Astrocyte of the cerebellum (primary cell): ENCODE measurements at regions not wholly inside any gene's neighbourhood (a gene's known extent, or its start where the extent isn't known, plus 50 kb on each side); places are given as distances from the start of the nearest gene placed in this dataset.
A peak's percentile ranks its signal among the peaks of the same experiment; 100 is the strongest.
"Not testable (repeated sequence)": the region's sequence is repeated elsewhere in the genome, so short reads cannot be mapped to it uniquely, and the experiment has no call there.

Experiments
- DNase-seq: peaks from one replicate; pipeline ENCODE4 v3.0.0-alpha.2; 2011; ENCODE audit warnings: low read depth
- H3K4me3 ChIP-seq: 2 replicates; pipeline ENCODE4 v1.5.1; 2011; ENCODE audit warnings: mild to moderate bottlenecking, low read depth, low read length, moderate library complexity
- CTCF ChIP-seq: IDR thresholded peaks from 2 replicates; pipeline ENCODE4 v1.5.1; 2012; ENCODE audit warnings: low read length, low read depth, moderate library complexity, mild to moderate bottlenecking; ENCODE audit errors: missing control alignments
- in situ Hi-C: cut with HindIII; loops from 2 replicates; pipeline ENCODE4 v1.10.0; 2017; ENCODE audit warnings: low sequenced_read_pairs

GRCh38 chr6:133132466-133132971 is 108.6 kb upstream of the EYA4 start:
- no peak for DNase-seq
- H3K4me3 ChIP-seq = no peak overlapping the region
- in situ Hi-C loops = no loop called here
- no peak for TF ChIP-seq CTCF

- H3K4me3 ChIP-seq = no peak overlapping the region
- peak; percentile 59 for DNase-seq
- in situ Hi-C loops = no loop called here
- no peak for TF ChIP-seq CTCF
These were observed 104.8 kb upstream of the EYA4 start for GRCh38 chr6:133136177-133136880.

DNA sequence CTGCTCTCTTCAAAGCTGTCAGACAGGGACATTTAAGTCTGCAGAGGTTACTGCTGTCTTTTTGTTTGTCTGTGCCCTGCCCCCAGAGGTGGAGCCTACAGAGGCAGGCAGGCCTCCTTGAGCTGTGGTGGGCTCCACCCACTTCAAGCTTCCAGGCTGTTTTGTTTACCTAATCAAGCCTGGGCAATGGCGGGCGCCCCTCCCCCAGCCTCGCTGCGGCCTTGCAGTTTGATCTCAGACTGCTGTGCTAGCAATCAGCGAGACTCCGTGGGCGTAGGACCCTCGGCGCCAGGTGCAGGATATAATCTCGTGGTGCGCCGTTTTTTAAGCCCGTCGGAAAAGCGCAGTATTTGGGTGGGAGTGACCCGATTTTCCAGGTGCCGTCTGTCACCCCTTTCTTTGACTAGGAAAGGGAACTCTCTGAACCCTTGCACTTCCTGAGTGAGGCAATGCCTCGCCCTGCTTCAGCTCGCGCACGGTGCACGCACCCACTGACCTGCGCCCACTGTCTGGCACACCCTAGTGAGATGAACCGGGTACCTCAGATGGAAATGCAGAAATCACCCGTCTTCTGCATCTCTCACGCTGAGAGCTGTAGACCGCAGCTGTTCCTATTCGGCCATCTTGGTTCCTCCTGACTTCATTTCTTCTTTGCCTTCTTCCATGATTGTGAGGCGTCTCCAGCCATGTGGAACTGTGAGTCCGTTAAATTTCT is 93.5 kb upstream of the EYA4 start:
- H3K4me3 ChIP-seq, DNase-seq, in situ Hi-C loops: not testable (repeated sequence)

- DNase-seq = no peak
- in situ Hi-C loops = no loop called here
- H3K4me3 ChIP-seq = no peak overlapping the region
- TF ChIP-seq CTCF = no peak
These were observed 84.5 kb upstream of the EYA4 start for GRCh38 chr6:133156689-133157088.

- TF ChIP-seq CTCF = no peak
- in situ Hi-C loops = no loop called here
- DNase-seq = no peak
- H3K4me3 ChIP-seq = no peak overlapping the region
These were observed 83.2 kb upstream of the EYA4 start for GRCh38 chr6:133157995-133158394.

GRCh38 chr6:133159255-133159795 is 81.8 kb upstream of the EYA4 start:
- in situ Hi-C loops = no loop called here
- TF ChIP-seq CTCF = no peak
- H3K4me3 ChIP-seq = no peak overlapping the region
- DNase-seq = no peak

DNA sequence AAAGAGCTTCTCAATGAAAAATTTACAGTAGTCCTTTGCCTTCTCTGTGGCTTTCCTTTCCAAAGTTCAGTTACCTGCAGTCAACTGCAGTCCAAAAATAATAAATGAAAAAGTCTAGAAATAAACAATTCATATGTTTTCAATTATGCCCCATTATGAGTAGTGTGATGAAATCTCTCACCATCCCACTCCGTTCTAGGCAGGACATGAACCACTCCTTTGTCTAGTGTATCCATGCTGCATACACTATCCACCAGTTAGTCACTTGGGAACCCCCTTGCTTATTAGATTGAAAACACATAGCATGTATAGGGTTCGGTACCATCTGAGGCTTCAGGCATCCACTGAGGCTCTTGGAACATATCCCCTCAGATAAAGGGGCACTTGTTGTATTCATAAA is 80.6 kb upstream of the EYA4 start:
- no peak for DNase-seq
- in situ Hi-C loops = no loop called here
- H3K4me3 ChIP-seq = no peak overlapping the region
- no peak for TF ChIP-seq CTCF
